ENCODE measurements at regions not wholly inside any gene's neighbourhood (a gene's known extent, or its start where the extent isn't known, plus 50 kb on each side); places are given as distances from the start of the nearest gene placed in this dataset.

- DNase-seq: no peak
These were observed 524.7 kb upstream of the MCTP2 start for GRCh38 chr15:93706495-93707292.

DNA sequence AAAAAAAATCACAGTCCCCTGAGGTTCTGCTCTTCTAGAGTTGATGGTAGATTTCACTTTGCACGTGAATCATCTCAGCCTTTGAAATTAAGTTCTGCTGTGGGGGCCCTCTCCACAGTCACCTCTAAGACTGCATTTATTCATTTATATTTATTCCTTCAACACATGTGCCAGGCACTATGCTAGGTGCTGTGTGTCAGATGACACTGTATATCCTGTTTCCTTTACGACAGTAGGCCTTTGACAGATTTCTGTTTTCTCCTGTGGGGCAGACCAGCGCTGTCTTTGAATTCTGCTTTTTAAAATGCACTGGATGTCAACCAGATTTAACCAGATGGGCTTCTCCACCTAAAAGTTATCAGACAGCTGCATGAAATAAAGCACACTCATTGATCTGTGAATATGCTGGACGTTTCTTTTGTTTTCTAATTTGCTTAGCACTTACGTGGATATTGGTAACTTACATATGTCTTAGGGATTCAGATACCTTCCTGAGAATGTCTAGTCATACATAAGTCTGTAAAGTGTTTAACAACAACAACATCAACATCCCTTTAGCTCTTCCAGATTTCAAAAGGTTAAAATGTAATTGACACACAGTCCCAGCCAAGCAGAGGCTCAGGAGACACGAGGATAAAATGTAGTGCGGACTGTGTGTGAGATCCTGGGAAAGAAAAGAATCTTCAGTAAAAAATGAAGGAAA is 525.5 kb upstream of the MCTP2 start:
- no peak for DNase-seq

DNA sequence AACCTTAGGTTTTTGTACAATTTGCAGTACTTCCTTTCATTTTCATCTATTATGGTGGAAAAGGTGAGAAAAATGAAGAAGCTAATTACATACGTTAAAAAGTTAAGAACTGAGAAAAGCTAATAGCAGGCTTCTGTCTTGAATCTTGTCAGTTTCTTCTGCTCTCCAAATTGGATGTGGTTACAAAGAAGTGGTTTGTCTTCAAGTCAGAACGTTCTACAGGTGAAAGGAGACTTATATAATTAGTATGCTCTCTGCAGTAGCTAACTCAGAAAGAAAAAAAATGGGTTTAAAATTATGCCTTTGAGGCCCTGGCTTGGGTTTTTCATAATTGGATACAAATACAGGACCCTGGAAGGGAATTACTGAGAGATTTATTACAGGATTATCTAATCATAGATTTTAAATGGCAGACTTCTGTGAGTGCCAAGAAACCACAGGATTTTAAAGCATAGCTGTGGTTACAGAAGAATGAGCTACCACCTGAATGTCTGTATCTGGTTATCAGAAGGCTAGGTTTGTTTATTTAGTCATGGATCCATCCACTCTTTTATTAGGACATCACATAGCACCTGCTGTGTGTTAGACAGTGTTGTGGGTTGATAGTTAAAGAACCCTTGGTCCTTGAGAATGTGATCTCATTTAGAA is 528.1 kb upstream of the MCTP2 start:
- no peak for DNase-seq

- no peak for DNase-seq
These were observed 531.3 kb upstream of the MCTP2 start for GRCh38 chr15:93700051-93700450.

- DNase-seq: no peak
These were observed 537.3 kb upstream of the MCTP2 start for GRCh38 chr15:93694033-93694432.

GRCh38 chr15:93683651-93684050 is 547.7 kb upstream of the MCTP2 start:
- DNase-seq: no peak

- no peak for DNase-seq
These were observed 559.9 kb upstream of the MCTP2 start for GRCh38 chr15:93671387-93671943.

- no peak for DNase-seq
These were observed 560.4 kb upstream of the MCTP2 start for GRCh38 chr15:93670931-93671330.

GRCh38 chr15:93664213-93664956 is 567.0 kb upstream of the MCTP2 start:
- DNase-seq: no peak

- DNase-seq: no peak
These were observed 569.0 kb upstream of the MCTP2 start for GRCh38 chr15:93662162-93662885.

GRCh38 chr15:93658026-93658816 is 569.2 kb upstream of the RGMA start:
- no peak for DNase-seq

- DNase-seq: no peak
These were observed 567.0 kb upstream of the RGMA start for GRCh38 chr15:93656041-93656440.

DNA sequence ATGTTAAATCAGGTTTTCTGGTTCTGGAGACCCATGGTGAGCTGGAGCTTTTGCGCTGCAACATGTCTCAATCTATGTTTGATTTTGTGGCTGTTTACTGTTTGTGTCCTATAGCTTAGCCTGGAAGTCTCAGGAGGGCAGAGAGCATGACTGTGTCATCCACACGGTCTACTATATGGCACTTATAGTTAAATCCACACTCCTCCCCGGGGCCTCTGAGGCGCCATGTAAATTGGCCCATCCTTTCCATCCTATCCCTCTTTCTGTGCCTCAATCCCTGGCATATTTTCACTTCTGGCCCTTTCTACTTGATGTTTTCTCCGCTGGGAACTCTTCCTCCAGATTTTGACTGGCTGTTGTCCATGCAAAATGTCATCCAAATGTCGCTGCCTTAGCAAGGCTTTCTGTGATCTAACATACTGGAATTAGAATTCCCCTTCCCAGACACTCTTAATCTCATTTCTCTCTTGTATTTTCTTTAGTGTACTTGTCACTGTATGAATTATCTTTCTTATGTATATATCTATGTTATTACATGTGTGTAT is 560.8 kb upstream of the RGMA start:
- no peak for DNase-seq

DNA sequence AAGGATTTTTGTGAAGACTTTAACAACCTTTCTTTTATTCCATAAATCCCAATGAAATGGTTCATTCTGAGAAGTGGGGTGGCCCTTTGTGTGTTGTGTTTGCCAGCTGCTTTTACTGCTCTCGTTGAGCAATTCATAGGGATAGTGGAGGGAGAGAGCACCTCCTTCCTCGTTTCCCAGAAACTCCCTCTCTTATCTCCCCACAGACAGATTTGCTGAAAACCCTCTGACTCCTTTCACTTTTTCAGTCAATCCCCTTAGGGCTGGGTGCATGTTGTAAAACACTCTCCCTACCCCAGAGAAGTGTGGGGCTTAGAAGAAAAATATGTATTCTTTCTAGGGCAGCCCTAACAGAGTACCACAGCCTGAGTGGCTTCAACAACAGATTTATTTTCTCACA is 557.2 kb upstream of the RGMA start:
- no peak for DNase-seq

GRCh38 chr15:93645594-93645993 is 556.6 kb upstream of the RGMA start:
- no peak for DNase-seq

- no peak for DNase-seq
These were observed 555.6 kb upstream of the RGMA start for GRCh38 chr15:93644595-93644994.

- no peak for DNase-seq
These were observed 551.5 kb upstream of the RGMA start for GRCh38 chr15:93640411-93640962.

DNA sequence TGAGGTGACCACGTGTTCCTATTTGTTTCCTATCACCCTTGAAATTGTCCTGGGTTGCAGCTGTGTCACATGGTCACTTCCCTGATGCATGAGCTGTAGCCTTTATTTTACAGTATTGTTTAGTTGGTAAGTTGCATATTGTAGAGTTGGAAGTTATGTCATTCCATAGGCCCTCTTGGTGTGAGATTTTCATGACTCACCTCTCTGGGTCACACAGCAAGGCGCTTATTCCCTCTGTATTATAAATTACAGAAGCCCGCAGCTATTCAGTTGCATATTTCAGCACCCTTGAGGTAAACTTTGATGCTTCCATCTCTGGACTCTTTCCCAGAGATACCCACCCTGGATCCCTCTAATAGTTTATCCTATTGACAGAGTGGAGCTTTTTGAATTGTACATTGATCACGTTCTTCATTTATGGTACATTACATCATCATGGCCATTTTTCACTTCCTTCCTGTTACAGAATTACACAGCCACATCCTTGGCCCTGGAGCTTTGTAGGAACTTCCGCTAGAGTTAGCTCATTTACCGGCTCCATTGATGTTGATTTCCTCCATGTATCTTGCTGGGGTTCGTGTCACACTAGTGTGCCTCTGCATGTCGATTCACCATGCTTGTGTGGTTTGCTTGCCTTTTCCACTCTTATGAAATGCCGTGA is 543.1 kb upstream of the RGMA start:
- DNase-seq: no peak

DNA sequence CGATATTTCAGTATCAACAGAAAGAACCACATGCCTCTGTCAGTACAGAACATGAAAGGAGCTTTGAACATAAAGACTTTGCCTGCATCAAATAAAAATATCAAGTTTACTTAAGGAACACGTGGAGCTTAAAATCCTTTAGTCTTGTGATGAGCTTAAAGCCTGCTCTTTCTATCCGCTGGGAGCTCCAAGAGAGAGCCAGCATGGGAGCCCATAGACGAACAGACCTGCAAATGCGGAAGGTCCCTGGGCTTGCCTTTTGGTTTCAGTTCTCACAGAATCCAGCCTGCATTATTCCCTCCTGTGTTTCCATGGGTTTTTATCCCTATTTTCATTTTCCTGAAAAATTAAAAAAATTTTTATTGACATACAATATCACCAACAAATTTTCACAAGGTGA is 530.6 kb upstream of the RGMA start:
- DNase-seq: no peak

- DNase-seq: no peak
These were observed 528.4 kb upstream of the RGMA start for GRCh38 chr15:93617443-93617842.

Data from 8988T (cell line).